ENCODE measurements at regions not wholly inside any gene's neighbourhood (a gene's known extent, or its start where the extent isn't known, plus 50 kb on each side); places are given as distances from the start of the nearest gene placed in this dataset.
"Not testable (repeated sequence)": the region's sequence is repeated elsewhere in the genome, so short reads cannot be mapped to it uniquely, and the experiment has no call there.

DNA sequence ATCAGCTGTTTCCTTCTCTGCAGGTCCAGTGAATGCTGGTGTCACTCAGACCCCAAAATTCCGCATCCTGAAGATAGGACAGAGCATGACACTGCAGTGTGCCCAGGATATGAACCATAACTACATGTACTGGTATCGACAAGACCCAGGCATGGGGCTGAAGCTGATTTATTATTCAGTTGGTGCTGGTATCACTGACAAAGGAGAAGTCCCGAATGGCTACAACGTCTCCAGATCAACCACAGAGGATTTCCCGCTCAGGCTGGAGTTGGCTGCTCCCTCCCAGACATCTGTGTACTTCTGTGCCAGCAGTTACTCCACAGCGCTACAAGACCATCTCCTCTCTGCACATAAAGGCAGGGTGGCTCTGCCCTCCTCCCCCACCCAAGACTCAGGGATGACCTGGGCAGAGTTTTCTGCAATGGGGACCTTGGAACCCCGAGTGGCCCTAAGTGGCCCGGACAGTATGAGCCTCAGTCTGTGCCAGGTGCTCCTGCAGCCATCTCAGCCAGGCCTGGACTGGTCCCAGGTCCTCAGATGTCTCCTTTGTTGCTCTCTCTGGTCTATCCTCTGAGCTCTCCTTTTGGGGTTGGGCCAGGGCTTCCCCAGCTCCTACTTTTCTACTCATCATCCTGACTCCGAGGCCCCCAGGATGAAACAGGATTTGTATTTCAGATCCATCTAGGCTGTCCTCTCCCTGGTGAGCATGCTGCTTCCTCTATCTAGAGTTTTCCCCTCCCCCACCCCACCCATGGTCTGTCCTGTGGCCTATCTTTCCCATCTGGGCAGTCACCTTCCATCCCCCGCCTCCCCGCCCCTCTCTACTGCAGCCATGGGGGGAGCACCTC is 212.1 kb upstream of the PRSS58 start:
- no peak for DNase-seq (ENCODE audit: low read depth)

DNA sequence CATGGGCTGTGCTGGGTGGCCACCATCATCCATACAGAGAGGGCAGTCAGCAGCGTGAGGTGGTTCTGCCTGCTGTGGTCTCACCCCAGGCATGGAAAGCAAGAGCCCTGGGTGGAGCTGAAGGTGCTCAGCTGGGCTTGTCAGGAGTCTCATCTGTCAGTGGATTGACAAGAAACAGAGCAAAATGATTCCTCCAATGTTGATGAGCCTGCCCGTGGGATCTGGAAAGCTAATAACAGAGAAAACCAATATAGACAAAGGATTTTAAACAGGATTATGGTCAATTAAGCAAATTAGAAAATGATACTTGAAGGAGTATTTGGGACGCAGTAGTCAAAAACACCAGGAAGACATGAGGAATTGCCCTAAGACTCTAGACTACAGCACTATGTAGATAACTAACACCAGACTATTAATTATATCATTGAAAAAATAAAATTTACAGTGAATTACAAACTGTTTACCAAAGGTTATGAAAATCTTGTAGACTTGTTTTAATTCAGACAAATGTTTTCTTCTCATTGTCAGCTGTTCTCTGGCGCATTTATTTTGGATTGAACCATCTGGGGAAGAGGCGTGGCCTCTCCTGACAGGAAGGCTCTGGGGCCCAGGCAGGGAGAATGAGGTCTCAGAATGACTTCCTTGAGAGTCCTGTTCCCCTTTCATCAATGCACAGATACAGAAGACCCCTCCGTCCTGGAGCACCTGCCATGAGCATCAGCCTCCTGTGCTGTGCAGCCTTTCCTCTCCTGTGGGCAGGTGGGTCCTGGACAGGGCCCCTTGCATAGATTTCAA is 211.2 kb upstream of the PRSS58 start:
- no peak for DNase-seq (ENCODE audit: low read depth)

- not testable (repeated sequence) for DNase-seq (ENCODE audit: low read depth)
Measured at GRCh38 chr7:142467056-142467655, 209.3 kb upstream of the PRSS58 start.

DNA sequence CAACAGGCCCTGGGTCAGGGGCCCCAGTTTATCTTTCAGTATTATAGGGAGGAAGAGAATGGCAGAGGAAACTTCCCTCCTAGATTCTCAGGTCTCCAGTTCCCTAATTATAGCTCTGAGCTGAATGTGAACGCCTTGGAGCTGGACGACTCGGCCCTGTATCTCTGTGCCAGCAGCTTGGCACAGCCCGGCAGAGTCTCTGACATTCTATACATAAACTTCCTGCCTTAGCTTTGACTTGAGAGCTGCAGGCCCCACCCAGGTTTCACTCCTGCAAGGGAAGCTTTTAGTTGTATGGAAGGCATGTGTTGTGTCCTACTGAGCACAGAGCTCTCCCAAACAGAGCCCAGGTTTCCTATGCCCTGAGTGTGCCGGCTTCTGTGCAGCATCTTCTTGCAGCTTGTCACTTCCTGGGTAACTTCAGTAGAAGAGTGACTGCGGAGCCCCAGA is 205.6 kb upstream of the PRSS58 start:
- DNase-seq (ENCODE audit: low read depth) = no peak

DNA sequence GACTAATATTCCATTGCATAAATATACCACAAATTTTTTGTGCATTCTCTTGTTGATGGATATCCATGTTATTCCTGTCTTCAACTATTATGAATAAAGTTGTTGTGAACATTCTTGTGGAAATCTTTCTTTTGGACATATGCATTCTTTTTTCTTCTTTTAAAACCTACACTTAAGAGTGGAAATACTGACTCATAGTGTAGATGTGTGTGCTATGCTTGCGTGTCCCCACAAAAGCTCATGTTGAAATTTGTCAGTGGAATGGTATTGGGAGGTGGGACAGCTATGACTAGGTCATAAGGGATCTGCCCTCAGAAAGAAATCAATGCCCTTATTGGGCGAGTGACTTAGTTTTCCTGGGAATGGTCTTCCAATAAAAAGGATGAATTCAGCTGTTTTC is 203.6 kb upstream of the PRSS58 start:
- peak; percentile 83 for DNase-seq (ENCODE audit: low read depth)

DNA sequence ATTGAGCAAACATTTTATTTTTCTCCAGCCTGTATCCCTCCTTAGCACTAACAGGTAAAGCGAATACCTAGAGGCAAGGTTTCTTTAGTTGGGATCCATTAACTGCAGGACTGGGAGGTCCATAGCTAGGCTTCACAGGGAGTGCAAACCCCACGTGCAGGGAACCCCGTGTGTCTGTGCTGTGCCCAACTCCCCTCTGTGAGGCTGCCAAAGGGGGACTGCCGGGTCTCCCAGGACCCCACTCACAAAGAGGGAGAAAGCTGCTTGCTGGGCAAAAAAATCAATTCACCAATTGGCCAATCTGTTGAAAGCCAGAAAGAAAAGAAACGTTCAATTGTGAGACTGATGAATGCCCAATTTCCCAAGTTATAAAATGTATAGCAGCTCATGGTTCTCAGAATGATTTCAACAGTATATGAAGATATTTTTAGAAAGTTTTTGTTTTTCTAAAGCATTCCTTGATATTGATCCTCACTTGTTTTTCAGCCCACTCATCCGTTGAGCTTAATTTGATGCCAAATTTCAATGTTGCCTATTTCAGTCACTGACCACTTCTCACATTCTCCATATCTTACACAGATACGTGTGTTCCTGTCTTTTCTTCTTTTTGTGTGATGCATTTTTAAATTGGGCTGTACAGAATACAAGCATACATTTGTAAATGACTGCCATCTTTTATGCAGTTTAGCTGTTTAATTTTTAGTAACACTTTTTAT is 202.7 kb upstream of the PRSS58 start:
- no peak for DNase-seq (ENCODE audit: low read depth)

DNA sequence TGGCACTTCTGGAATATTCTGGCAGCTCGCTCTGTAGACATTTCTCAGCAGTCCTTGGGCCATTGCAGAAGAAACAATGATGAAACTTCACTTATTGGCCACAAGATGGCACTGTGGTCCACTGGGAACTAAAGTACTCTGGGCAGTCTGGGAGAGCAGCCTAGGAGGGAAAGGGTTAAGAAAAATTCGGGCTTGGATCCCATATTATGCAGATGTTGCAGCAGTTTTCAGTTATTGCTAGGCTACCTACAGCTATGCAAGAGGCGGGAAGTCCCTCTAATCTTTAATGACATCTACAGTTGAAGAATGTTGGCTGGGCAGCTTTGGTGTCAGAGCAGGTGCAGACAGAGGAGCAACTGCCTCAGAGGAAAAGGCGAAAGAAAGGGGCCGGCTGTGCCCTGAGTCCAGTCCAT is 201.7 kb upstream of the PRSS58 start:
- DNase-seq (ENCODE audit: low read depth) = peak; percentile 72

- no peak for DNase-seq (ENCODE audit: low read depth)
Measured at GRCh38 chr7:142457146-142457703, 199.4 kb upstream of the PRSS58 start.

DNA sequence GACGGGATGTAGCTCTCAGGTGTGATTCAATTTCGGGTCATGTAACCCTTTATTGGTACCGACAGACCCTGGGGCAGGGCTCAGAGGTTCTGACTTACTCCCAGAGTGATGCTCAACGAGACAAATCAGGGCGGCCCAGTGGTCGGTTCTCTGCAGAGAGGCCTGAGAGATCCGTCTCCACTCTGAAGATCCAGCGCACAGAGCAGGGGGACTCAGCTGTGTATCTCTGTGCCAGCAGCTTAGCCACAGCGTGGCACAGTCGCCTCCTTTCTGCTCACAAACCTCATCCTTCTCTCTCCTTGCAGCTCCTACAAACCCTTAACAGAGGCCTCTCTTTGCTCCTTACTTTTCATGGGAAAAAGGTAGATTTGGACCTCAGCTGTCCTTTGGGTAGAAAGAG is 197.5 kb upstream of the PRSS58 start:
- DNase-seq (ENCODE audit: low read depth) = no peak

DNA sequence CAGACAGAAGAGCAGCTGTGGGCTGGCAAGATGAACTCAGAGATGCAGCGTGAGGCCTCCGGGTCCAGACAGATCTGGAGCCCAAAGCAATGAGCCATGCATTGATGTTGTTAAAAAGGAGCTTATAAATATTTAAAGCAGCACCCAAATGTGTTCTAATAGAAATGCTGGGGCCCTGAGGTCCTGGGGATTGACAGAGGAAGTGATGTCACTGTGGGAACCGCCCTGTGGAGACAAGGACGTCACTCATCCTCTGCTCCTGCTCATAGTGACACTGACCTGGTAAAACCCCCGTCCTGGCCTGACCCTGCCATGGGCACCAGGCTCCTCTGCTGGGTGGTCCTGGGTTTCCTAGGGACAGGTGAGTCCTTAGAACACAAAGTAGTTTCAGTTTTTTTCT is 197.0 kb upstream of the PRSS58 start:
- DNase-seq (ENCODE audit: low read depth) = no peak

DNA sequence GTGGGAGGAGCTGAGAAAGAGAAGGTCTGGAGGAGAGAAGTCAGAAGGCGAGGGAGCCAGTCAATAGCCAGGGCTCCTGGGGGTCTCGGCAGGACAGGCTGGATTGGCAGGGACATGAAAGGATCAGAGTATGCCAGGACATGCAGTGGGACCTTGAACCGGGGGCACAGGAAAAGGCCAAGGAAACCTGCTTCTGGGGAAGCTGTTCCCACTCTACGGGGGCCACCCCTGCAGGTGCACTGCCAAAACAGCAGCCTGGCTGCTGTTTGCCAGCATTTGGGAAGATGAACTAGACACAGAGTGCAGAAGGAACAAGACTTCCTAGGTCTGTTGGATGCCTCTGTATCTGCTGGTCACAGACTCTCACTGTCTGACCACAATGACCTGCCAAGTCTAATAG is 194.9 kb upstream of the PRSS58 start:
- no peak for DNase-seq (ENCODE audit: low read depth)

GRCh38 chr7:142451817-142452216 is 194.0 kb upstream of the PRSS58 start:
- DNase-seq (ENCODE audit: low read depth) = no peak

DNA sequence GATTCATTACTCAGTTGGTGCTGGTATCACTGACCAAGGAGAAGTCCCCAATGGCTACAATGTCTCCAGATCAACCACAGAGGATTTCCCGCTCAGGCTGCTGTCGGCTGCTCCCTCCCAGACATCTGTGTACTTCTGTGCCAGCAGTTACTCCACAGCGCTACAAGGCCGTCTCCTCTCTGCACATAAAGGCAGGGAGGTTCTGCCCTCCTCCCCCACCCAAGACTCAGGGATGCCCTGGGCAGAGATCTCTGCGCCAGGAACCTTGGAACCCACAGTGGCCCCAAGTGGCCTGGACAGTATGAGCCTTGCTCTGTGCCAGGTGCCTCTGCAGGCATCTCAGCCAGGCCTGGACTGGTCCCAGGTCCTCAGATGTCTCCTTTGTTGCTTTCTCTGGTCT is 193.4 kb upstream of the PRSS58 start:
- DNase-seq (ENCODE audit: low read depth) = no peak

- no peak for DNase-seq (ENCODE audit: low read depth)
Measured at GRCh38 chr7:142450695-142451094, 192.8 kb upstream of the PRSS58 start.

DNA sequence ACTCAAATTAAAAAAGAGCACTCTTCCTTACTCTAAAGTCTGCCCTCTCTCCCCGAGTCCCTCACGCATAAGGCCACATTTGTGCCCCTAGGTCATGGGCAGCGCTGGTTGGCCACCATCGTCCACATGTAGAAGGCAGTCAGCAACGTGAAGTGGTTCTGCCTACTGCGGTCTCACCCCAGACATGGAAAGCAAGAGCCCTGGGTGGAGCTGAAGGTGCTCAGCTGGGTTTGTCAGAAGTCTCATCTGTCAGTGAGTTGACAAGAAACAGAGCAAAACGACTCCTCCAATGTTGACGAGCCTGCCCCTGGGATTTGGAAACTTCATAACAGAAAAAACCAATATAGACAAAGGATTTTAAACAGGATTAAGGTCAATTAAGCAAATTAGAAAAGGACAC is 192.3 kb upstream of the PRSS58 start:
- DNase-seq (ENCODE audit: low read depth) = no peak

DNA sequence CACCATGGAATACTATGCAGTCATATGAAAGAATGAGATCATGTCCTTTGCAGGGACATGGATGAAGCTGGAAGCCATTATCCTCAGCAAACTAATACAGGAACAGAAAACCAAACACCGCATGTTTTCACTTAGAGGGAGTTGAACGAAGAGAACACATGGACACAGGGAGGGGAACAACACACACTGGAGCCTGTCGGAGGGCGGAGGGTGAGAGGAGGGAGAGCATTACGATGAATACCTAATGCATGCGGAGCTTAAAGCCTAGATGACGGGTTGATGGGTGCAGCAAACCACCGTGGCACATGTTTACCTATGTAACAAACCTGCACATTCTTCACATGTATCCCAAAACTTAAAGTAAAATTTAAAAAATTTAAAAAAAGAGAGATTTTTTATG is 191.0 kb upstream of the PRSS58 start:
- not testable (repeated sequence) for DNase-seq (ENCODE audit: low read depth)

DNA sequence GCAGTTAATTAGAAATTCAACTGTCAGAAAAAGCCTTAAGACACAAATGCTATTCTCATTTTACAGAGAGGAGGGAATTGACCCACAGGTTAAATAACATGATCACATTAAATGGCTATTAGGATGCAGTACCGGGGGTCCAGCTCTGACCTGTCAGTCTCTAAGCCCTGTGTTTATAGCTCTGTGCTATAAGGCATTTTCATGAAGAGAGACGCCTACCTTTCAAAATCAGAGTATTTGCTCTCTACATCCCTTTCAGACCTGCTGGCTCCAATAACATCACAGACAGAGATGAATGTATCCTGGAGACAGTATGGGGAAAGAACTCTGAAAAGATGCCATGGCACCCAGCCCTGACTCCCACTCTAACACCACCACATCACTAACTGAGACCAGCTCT is 189.9 kb upstream of the PRSS58 start:
- no peak for DNase-seq (ENCODE audit: low read depth)

DNA sequence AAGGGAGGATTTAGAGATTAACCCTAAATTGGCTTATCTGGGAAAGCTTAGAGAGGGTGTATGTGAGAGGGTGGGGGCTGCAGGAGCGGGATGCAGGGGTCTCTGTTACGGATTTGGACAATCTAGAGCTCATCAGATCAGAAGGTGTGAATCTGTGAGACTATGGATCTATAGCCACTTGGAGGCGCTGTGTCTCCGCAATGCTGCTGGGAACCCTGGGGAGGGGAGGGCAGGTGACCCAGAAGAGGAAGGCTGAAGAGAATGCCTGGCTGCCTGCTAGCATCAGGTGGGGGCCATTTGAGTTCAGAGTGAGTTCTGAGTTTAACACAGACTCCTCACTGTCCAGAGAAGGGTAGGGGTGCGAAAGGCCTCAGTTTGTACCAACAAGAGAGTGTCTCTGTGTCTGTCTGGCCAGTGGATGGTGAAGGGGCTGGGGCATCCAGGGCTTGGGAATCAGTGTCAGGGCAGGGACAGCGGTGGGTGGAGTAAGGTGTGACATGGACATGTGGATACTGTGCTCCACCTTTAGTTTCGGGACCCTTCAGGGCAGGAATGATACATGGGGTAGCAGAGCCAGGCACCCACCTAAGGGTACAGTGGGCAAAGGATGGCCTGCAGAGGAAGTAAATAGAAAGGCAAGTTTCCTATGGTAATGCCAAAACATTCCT is 187.3 kb upstream of the PRSS58 start:
- DNase-seq (ENCODE audit: low read depth) = no peak

GRCh38 chr7:142443216-142444010 is 185.6 kb upstream of the PRSS58 start:
- DNase-seq (ENCODE audit: low read depth) = no peak

GRCh38 chr7:142442396-142442795 is 184.5 kb upstream of the PRSS58 start:
- no peak for DNase-seq (ENCODE audit: low read depth)

All from stromal cell of bone marrow (primary cell).